GM12878 (cell line): ENCODE measurements at regions not wholly inside any gene's neighbourhood (a gene's known extent, or its start where the extent isn't known, plus 50 kb on each side); places are given as distances from the start of the nearest gene placed in this dataset.

ENCODE experiments used
- NFIC ChIP-seq: IDR thresholded peaks from 2 replicates; pipeline ENCODE4 v1.6.1; 2012; ENCODE audit warnings: low read depth, mild to moderate bottlenecking, inconsistent platforms, low read length, moderate library complexity
- TAF1 ChIP-seq: IDR thresholded peaks from 2 replicates; pipeline ENCODE4 v1.6.1; 2011; ENCODE audit warnings: mild to moderate bottlenecking, low read depth, low read length, borderline replicate concordance
- TF ChIP-seq, protein P1 (sequence below): fragments of 450-650 bp; IDR thresholded peaks from 2 replicates; pipeline ENCODE4 v1.6.1; 2014; ENCODE audit warnings: mild to moderate bottlenecking

DNA sequence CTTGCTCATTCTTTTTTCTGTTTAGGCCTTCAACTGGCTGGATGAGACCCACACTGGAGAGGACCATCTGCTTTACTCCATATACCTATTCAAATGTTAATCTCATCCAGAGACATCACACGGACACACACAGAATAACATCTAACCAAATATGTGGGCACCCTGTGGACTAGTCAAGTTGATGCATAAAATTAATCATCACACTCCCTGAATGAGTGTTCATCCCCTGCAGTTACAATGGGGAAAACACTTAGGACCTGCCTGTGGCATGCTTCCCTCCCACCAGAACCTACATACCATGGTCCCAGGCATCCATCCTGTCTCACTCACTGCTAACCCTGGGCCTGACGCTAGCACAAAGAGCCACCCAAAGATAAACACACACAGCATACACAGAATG is 112.8 kb upstream of the TEX51 start:
- TF ChIP-seq NFIC (no peak), TAF1 (no peak)
- TF ChIP-seq, protein P1, sequence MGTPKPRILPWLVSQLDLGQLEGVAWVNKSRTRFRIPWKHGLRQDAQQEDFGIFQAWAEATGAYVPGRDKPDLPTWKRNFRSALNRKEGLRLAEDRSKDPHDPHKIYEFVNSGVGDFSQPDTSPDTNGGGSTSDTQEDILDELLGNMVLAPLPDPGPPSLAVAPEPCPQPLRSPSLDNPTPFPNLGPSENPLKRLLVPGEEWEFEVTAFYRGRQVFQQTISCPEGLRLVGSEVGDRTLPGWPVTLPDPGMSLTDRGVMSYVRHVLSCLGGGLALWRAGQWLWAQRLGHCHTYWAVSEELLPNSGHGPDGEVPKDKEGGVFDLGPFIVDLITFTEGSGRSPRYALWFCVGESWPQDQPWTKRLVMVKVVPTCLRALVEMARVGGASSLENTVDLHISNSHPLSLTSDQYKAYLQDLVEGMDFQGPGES = no peak
